ENCODE measurements at regions not wholly inside any gene's neighbourhood (a gene's known extent, or its start where the extent isn't known, plus 50 kb on each side); places are given as distances from the start of the nearest gene placed in this dataset.
"Not testable (repeated sequence)": the region's sequence is repeated elsewhere in the genome, so short reads cannot be mapped to it uniquely, and the experiment has no call there.

DNA sequence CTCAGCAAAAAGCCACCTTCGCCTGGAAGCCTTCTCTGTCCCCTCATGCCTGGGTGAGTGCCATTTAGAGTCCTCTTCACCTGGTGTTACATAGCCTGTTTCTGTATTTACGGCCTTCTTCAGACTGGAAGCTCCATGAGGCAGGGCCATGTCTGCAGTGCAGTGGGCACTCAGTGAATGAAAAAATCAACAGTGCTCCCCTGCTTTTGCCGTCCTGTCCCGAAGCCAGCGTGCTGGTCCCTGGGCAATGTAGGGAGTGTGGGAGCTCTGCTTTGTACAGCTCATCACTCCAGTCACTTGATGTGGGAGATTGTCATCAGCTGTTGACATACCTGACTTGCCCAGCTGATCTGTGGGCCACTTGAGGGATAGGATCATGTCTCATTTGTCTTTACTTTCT lies 129.0 kb upstream of the TSHZ3 start:
- no peaks in the 10 kb centered on the region for H3K4me1 ChIP-seq (ENCODE audit: insufficient read depth, low read length)
- no peak overlapping the region for H2AFZ ChIP-seq (ENCODE audit: low read depth, low read length)
- H3K4me2 ChIP-seq (ENCODE audit: low read length): no peak overlapping the region
- no peaks in the 10 kb centered on the region for H4K20me1 ChIP-seq (ENCODE audit: insufficient read depth, low read length)
- Mint-ChIP-seq H3K4me1 (ENCODE audit: low read depth, unreplicated experiment) (no peaks in the 10 kb centered on the region), H3K9me3 (ENCODE audit: unreplicated experiment) (peaks cover 4% of the 10 kb centered on the region), H3K27ac (ENCODE audit: unreplicated experiment) (no peak overlapping the region), H3K4me3 (ENCODE audit: unreplicated experiment) (no peak overlapping the region), H3K36me3 (ENCODE audit: low read depth, unreplicated experiment) (no peaks in the 10 kb centered on the region), H3K27me3 (ENCODE audit: low read depth, unreplicated experiment) (no peaks in the 10 kb centered on the region)
- peaks cover 2% of the 10 kb centered on the region for H3K27me3 ChIP-seq (ENCODE audit: insufficient read depth, low read length)
- no peaks in the 10 kb centered on the region for H3K9me3 ChIP-seq (ENCODE audit: insufficient read depth, low read depth, low read length)
- no peak overlapping the region for H3K4me3 ChIP-seq (ENCODE audit: insufficient read depth, low read depth, low read length)
- no peaks in the 10 kb centered on the region for H3K79me2 ChIP-seq (ENCODE audit: insufficient read depth, low read length)
- FAIRE-seq (no peak), DNase-seq (ENCODE audit: low read depth) (no peak)
- TF ChIP-seq EZH2 (IDR thresholded peaks at IDR 0.05; ENCODE audit: insufficient read depth, low read length): no peak
- TF ChIP-seq, protein P1, sequence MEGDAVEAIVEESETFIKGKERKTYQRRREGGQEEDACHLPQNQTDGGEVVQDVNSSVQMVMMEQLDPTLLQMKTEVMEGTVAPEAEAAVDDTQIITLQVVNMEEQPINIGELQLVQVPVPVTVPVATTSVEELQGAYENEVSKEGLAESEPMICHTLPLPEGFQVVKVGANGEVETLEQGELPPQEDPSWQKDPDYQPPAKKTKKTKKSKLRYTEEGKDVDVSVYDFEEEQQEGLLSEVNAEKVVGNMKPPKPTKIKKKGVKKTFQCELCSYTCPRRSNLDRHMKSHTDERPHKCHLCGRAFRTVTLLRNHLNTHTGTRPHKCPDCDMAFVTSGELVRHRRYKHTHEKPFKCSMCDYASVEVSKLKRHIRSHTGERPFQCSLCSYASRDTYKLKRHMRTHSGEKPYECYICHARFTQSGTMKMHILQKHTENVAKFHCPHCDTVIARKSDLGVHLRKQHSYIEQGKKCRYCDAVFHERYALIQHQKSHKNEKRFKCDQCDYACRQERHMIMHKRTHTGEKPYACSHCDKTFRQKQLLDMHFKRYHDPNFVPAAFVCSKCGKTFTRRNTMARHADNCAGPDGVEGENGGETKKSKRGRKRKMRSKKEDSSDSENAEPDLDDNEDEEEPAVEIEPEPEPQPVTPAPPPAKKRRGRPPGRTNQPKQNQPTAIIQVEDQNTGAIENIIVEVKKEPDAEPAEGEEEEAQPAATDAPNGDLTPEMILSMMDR (IDR thresholded peaks at IDR 0.05; ENCODE audit: insufficient read depth, low read depth, low read length): no peak
- H3K9ac ChIP-seq (ENCODE audit: low read length): no peak overlapping the region
- no peak overlapping the region for H3K27ac ChIP-seq (ENCODE audit: low read depth, low read length)
- no peaks in the 10 kb centered on the region for H3K36me3 ChIP-seq (ENCODE audit: insufficient read depth, low read length)

DNA sequence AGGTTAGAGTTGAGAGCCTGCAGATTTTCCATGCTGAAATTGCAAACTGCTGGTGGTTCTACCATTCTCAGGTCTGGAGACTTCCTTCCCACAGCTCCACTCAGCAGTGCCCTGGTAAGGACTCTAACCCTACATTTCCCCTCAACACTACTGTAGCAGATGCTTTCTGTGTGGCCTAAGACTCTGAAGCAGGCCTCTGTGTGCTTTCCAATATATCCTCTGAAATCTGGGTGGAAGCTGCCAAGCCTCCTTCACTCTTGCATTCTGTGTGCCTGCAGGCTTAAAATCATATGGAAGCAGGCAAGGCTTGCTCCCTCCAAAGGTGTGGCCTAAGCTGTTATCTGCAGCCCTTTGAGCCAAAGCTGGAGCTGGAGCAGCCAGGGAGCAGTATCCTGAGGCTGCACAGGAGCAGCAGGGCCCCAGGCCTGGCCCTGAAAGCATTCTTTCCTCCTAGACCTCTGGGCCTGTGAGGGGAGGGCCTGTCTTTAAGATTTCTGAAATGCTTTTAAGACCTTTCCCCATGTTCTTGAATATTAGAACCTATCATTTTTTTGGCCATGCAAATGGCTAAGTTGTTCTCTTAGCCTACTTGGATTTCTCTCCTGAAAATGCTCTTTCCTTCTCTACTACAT lies 134.1 kb upstream of the TSHZ3 start:
- no peak overlapping the region for H3K4me3 ChIP-seq (ENCODE audit: insufficient read depth, low read depth, low read length)
- H3K36me3 ChIP-seq (ENCODE audit: insufficient read depth, low read length): no peaks in the 10 kb centered on the region
- peaks cover 3% of the 10 kb centered on the region for H3K27me3 Mint-ChIP-seq (ENCODE audit: low read depth, unreplicated experiment)
- no peak overlapping the region for H2AFZ ChIP-seq (ENCODE audit: low read depth, low read length)
- no peaks in the 10 kb centered on the region for H4K20me1 ChIP-seq (ENCODE audit: insufficient read depth, low read length)
- no peak for DNase-seq (ENCODE audit: low read depth)
- peaks cover 2% of the 10 kb centered on the region for H3K27me3 ChIP-seq (ENCODE audit: insufficient read depth, low read length)
- peaks cover 1% of the 10 kb centered on the region for H3K36me3 Mint-ChIP-seq (ENCODE audit: low read depth, unreplicated experiment)
- H3K4me2 ChIP-seq (ENCODE audit: low read length): no peak overlapping the region
- no peak overlapping the region for H3K9ac ChIP-seq (ENCODE audit: low read length)
- H3K4me3 Mint-ChIP-seq (ENCODE audit: unreplicated experiment): no peak overlapping the region
- no peaks in the 10 kb centered on the region for H3K4me1 ChIP-seq (ENCODE audit: insufficient read depth, low read length)
- H3K9me3 ChIP-seq (ENCODE audit: insufficient read depth, low read depth, low read length): peaks cover 2% of the 10 kb centered on the region
- FAIRE-seq: no peak
- no peaks in the 10 kb centered on the region for H3K4me1 Mint-ChIP-seq (ENCODE audit: low read depth, unreplicated experiment)
- H3K79me2 ChIP-seq (ENCODE audit: insufficient read depth, low read length): no peaks in the 10 kb centered on the region
- TF ChIP-seq EZH2 (IDR thresholded peaks at IDR 0.05; ENCODE audit: insufficient read depth, low read length): no peak
- TF ChIP-seq, protein P1 (IDR thresholded peaks at IDR 0.05; ENCODE audit: insufficient read depth, low read depth, low read length): no peak
- H3K27ac ChIP-seq (ENCODE audit: low read depth, low read length): no peak overlapping the region
- H3K9me3 Mint-ChIP-seq (ENCODE audit: unreplicated experiment): peaks cover 17% of the 10 kb centered on the region
- H3K27ac Mint-ChIP-seq (ENCODE audit: unreplicated experiment): no peak overlapping the region

DNA sequence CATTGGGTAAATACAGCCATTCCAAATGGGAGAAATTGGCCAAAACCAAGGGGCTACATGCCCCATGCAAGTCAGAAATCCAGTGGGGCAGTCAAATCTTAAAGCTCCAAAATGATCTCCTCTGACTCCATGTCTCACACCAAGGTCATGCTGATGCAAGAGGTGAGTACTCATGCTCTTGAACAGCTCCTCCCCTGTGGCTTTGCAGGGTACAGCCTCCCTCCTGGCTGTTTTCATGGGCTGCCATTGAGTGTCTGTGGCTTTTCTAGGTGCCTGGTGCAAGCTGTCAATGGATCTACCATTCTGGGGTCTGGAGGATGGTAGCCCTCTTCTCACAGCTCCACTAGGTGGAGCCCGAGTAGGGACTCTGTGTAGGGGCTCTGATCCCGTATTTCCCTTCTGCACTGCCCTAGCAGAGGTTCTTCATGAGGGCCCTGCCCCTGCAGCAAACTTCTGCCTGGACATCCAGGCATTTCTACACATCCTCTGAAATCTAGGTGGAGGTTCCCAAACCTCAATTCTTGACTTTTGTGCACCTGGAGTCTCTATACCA lies 135.7 kb upstream of the TSHZ3 start:
- H3K4me1 ChIP-seq (ENCODE audit: insufficient read depth, low read length); H3K36me3 ChIP-seq (ENCODE audit: insufficient read depth, low read length); H3K4me3 ChIP-seq (ENCODE audit: insufficient read depth, low read depth, low read length); H3K36me3 Mint-ChIP-seq (ENCODE audit: low read depth, unreplicated experiment); H3K9ac ChIP-seq (ENCODE audit: low read length); FAIRE-seq; H3K4me3 Mint-ChIP-seq (ENCODE audit: unreplicated experiment); H2AFZ ChIP-seq (ENCODE audit: low read depth, low read length); H3K9me3 ChIP-seq (ENCODE audit: insufficient read depth, low read depth, low read length); H4K20me1 ChIP-seq (ENCODE audit: insufficient read depth, low read length); H3K27ac ChIP-seq (ENCODE audit: low read depth, low read length); H3K27me3 ChIP-seq (ENCODE audit: insufficient read depth, low read length); H3K79me2 ChIP-seq (ENCODE audit: insufficient read depth, low read length); H3K27me3 Mint-ChIP-seq (ENCODE audit: low read depth, unreplicated experiment); H3K27ac Mint-ChIP-seq (ENCODE audit: unreplicated experiment); H3K4me1 Mint-ChIP-seq (ENCODE audit: low read depth, unreplicated experiment); H3K4me2 ChIP-seq (ENCODE audit: low read length); DNase-seq (ENCODE audit: low read depth): not testable (repeated sequence)
- peaks cover 20% of the 10 kb centered on the region for H3K9me3 Mint-ChIP-seq (ENCODE audit: unreplicated experiment)

Data from astrocyte (in vitro differentiated cells and primary cell).